Subcutaneous abdominal adipose tissue (tissue), 5 donors: ENCODE measurements at regions not wholly inside any gene's neighbourhood (a gene's known extent, or its start where the extent isn't known, plus 50 kb on each side); places are given as distances from the start of the nearest gene placed in this dataset.
A peak's percentile ranks its signal among the peaks of the same experiment; 100 is the strongest.

Experiments used
- H3K27ac ChIP-seq: one replicate; pipeline ENCODE4 v1.7.0; 2013; ENCODE audit warnings: low read depth, mild to moderate bottlenecking, inconsistent platforms, low read length, moderate library complexity
- H3K27me3 ChIP-seq, 5 donors: one replicate each; pipeline ENCODE4 v1.7.0; 2013; ENCODE audit warnings: low read length in 5 of 5, inconsistent platforms in 1 of 5; ENCODE audit not compliant: control insufficient read depth in 5 of 5, insufficient read depth in 4 of 5
- H3K36me3 ChIP-seq, 5 donors: one replicate each; pipeline ENCODE4 v1.7.0; 2013; ENCODE audit warnings: low read length in 5 of 5; ENCODE audit not compliant: control insufficient read depth in 5 of 5, insufficient read depth in 5 of 5
- H3K4me1 ChIP-seq, 5 donors: one replicate each; pipeline ENCODE4 v1.7.0; 2013; ENCODE audit warnings: low read length in 5 of 5, mild to moderate bottlenecking in 3 of 5, moderate library complexity in 1 of 5; ENCODE audit not compliant: control insufficient read depth in 5 of 5, insufficient read depth in 5 of 5
- H3K4me3 ChIP-seq, 5 donors: one replicate each; pipeline ENCODE4 v1.7.0; 2013; ENCODE audit warnings: low read length in 5 of 5, low read depth in 1 of 5
- H3K9ac ChIP-seq, 5 donors: one replicate each; pipeline ENCODE4 v1.7.0; 2013; ENCODE audit warnings: low read length in 5 of 5, mild to moderate bottlenecking in 4 of 5, moderate library complexity in 3 of 5
- H3K9me3 ChIP-seq, 5 donors: one replicate each; pipeline ENCODE4 v1.7.0; 2013; ENCODE audit warnings: low read length in 5 of 5; ENCODE audit not compliant: control insufficient read depth in 5 of 5
- donor health status: healthy.
- donor health status: healthy.
- donor health status: healthy.
- donor health status: healthy.
- donor health status: healthy.

DNA sequence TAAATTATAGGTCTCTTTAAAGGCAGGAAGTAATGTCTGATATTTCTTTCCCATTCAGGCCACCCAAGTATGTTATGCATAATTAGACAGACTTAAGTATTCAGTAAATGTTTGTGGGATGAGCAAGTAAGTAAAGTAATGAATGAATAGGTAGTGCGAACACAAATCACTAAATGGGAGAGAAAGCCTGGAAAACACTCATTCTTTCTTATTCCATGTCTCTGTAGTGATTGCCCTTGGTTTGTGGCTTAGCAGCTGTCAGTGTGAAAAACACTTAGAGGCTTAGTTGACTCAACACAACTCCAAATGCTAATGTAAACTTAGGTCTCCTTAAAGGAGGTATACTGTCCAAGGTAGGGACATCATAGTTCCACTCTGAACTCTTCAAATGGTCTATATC lies 182.5 kb downstream of the ZC3H11B start:
- no peak overlapping the region for H3K27ac ChIP-seq
- no peaks in the 10 kb centered on the region for H3K27me3 ChIP-seq
- no peaks in the 10 kb centered on the region for H3K9me3 ChIP-seq
- peaks cover 0 to 3% (median 0%) of the 10 kb centered on the region in 5 donors for H3K4me1 ChIP-seq
- H3K36me3 ChIP-seq = no peaks in the 10 kb centered on the region
- no peak overlapping the region for H3K9ac ChIP-seq
- H3K4me3 ChIP-seq = no peak overlapping the region

DNA sequence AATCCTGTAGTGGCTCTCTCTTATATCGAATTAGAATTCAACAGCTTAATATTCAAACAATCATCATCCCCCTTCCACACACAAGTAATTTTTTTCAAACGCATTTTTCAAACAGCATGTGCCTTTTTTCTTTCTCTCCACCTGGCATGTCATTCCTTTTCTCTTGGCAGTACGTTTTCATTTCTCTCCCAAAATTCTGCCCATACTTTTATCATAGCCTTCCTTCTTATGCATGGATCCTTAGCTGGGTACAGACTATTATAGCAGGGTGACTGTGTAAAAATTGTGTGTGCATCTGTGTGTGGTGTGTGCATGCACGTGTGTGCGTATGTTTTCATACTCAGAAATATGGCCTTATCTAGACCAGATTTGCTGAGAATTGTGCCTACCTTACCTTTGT lies 184.3 kb downstream of the ZC3H11B start:
- Histone ChIP-seq H3K36me3 (no peaks in the 10 kb centered on the region), H3K9ac (no peak overlapping the region), H3K27me3 (no peaks in the 10 kb centered on the region), H3K27ac (no peak overlapping the region), H3K9me3 (no peaks in the 10 kb centered on the region), H3K4me1 (peaks cover 0 to 3% (median 0%) of the 10 kb centered on the region in 5 donors), H3K4me3 (no peak overlapping the region)

DNA sequence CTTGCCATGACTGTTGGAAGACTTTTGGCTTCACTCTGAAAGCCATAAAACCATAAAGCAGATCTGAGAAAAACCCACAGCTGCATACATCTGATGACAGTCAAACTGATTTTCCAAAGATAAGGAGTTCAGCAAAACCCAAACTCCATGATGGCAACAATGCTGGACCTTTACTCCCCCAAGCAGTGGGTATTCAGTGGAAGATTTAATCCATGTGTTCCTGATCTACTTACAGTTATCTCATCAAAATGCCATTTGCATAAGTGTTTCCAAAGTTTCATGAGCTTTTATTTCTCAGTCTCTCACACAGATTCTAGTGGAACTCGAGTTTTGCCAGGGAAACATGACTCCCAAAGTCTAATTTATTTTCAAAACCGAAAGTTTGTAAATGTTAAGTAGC lies 184.9 kb downstream of the ZC3H11B start:
- no peaks in the 10 kb centered on the region for H3K36me3 ChIP-seq
- H3K4me3 ChIP-seq = no peak overlapping the region
- peaks cover 0 to 3% (median 0%) of the 10 kb centered on the region in 5 donors for H3K4me1 ChIP-seq
- H3K9me3 ChIP-seq = no peaks in the 10 kb centered on the region
- H3K9ac ChIP-seq = no peak overlapping the region
- no peak overlapping the region for H3K27ac ChIP-seq
- no peaks in the 10 kb centered on the region for H3K27me3 ChIP-seq

DNA sequence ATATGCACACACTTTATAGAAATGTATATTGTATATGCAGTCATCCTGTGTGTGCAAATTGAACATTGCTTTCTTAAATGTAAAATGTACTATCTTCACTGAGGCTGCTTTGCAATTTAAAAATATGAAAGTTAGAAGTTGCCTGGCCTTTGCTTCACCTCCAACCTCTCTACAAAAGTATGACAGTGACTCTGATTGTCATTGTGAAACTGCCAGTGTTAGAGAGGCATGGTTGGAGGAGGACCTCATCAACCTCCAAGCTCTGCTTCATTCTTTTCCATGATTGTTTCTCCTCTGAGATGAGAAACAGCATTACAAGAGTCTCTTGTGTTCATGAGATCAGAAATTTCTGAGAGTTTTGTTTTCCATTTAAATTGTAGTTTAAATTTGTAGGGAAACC lies 185.5 kb downstream of the ZC3H11B start:
- H3K27me3 ChIP-seq = no peaks in the 10 kb centered on the region
- H3K4me1 ChIP-seq = peaks cover 0 to 3% (median 0%) of the 10 kb centered on the region in 5 donors
- H3K9ac ChIP-seq = no peak overlapping the region
- H3K9me3 ChIP-seq = no peaks in the 10 kb centered on the region
- no peaks in the 10 kb centered on the region for H3K36me3 ChIP-seq
- no peak overlapping the region for H3K4me3 ChIP-seq
- no peak overlapping the region for H3K27ac ChIP-seq

DNA sequence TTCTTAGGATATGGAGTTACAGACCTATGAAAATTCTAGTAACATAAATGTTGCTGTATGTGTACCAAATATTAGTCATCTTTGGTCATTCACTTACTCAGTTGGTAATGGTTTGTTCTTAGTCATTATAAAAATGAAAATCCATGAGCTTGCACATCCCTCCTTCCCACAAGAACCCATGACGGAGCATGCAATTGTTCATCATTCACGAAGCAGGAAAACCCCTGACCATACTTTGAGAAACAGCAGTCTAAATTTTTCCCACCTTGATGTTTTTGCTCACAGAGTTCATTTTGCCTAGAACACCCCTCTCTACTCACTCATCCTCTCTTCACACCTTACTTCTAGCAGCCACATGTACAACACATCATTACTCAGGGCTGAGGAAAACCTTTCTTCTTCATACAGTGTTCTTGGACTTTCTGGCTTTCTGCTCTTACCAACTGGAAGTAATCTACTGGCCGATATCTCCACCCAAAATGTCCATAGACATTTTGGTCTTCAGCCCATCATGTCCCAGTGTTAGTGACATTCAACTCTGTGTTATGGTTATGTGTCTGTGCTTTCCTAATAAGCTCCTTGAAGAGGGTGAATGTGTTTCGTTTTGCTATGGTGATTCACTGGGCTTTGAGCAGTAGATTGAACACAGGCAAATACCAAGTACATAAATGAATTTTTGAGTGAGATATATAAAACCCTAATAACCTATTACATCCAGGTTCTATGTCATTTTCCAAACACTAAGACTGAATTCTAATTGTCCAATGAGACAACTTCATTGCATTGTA lies 189.9 kb downstream of the ZC3H11B start:
- Histone ChIP-seq H3K4me3 (no peak overlapping the region), H3K4me1 (peaks cover 3 to 32% (median 18%) of the 10 kb centered on the region in 5 donors), H3K9me3 (no peaks in the 10 kb centered on the region), H3K27ac (no peak overlapping the region), H3K36me3 (no peaks in the 10 kb centered on the region), H3K9ac (no peak overlapping the region), H3K27me3 (no peaks in the 10 kb centered on the region)

DNA sequence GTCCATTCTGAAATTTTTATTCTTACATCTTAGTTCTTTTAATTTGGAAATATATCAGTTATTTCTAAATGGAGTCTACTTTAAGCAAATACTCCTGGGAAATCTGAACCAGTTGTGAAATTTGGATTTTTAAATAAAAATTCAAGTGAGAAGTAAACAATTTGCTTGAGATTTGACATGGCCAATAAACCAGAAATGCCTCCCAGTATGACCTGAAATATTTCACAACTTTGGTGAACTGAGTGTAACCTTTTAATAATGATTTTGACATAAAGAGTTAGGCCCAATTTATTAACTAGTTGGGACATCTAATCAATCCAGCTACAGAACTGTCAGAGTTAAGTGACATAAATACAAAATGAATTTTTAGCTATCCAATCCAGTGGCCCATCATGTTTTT lies 192.0 kb downstream of the ZC3H11B start:
- Histone ChIP-seq H3K4me3 (no peak overlapping the region), H3K27me3 (no peaks in the 10 kb centered on the region), H3K9ac (no peak overlapping the region), H3K9me3 (no peaks in the 10 kb centered on the region), H3K27ac (peak overlapping the region; percentile 66), H3K36me3 (no peaks in the 10 kb centered on the region), H3K4me1 (peaks cover 3 to 38% (median 18%) of the 10 kb centered on the region in 5 donors)

DNA sequence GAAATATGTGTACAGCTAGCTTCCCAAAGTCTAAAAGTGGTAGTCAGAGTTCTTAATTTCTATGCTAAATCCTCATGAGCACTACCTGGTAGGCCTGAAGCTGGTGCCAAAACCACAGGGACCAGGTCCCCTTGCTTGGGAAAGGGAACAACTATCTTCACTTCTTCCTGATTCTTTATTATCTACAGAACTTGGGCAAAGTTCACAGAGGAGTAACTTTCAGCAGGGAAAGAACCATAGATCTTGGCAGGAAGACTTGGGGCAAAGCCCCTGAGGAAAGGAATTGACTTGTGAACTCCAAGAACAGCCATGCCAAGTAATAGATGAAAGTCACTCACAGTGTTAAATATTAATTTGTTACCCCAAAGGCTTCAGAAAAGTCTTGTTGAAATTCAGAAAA lies 193.0 kb downstream of the ZC3H11B start:
- Histone ChIP-seq H3K27ac (peak overlapping the region; percentile 66), H3K9ac (no peak overlapping the region), H3K4me1 (peaks cover 3 to 38% (median 18%) of the 10 kb centered on the region in 5 donors), H3K27me3 (no peaks in the 10 kb centered on the region), H3K9me3 (no peaks in the 10 kb centered on the region), H3K4me3 (no peak overlapping the region), H3K36me3 (no peaks in the 10 kb centered on the region)

DNA sequence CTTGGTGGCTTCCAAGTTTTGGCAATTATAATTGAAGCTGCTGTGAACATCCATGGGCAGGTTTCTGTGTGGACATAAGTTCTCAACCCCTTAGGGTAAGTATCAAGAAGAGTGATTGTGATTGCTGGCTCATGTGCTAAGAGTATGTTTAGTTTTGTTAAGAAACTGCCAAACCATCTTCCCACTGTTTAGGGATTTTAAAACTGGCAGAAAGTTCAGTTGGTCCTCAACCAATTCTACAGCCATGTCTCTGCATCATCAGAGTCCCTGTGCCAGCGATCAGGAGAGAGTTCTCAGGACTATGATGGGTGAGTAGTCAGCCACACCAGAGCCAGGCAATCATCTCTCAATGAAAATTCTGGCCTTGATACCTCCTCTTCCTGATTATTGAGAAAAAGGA lies 193.8 kb downstream of the ZC3H11B start:
- H3K27me3 ChIP-seq = no peaks in the 10 kb centered on the region
- peaks cover 3 to 38% (median 18%) of the 10 kb centered on the region in 5 donors for H3K4me1 ChIP-seq
- H3K9ac ChIP-seq = no peak overlapping the region
- H3K36me3 ChIP-seq = no peaks in the 10 kb centered on the region
- no peaks in the 10 kb centered on the region for H3K9me3 ChIP-seq
- H3K27ac ChIP-seq = peak overlapping the region; percentile 66
- H3K4me3 ChIP-seq = no peak overlapping the region

DNA sequence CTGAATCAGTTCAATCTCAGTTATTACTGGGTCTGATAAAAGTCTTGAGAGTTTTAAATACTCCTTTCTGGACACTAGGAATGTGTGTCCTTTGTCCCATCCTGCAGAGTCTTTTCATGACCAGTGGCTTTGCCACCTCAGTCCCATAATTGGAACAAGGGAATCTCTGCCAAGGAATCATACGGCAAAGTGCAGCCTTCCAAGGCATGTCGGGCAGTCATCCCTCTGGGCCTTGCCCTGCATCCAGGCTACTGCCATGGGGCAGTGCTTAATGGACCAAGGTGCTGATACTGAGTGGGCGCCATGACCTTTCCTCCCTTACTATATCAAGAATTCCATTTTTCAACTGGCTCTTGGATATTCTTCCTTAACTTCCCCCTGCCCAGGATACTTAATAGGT lies 195.3 kb downstream of the ZC3H11B start:
- H3K9me3 ChIP-seq = no peaks in the 10 kb centered on the region
- no peaks in the 10 kb centered on the region for H3K27me3 ChIP-seq
- no peaks in the 10 kb centered on the region for H3K36me3 ChIP-seq
- H3K4me3 ChIP-seq = no peak overlapping the region
- H3K9ac ChIP-seq = no peak overlapping the region
- peaks cover 3 to 43% (median 18%) of the 10 kb centered on the region in 5 donors for H3K4me1 ChIP-seq
- H3K27ac ChIP-seq = no peak overlapping the region

DNA sequence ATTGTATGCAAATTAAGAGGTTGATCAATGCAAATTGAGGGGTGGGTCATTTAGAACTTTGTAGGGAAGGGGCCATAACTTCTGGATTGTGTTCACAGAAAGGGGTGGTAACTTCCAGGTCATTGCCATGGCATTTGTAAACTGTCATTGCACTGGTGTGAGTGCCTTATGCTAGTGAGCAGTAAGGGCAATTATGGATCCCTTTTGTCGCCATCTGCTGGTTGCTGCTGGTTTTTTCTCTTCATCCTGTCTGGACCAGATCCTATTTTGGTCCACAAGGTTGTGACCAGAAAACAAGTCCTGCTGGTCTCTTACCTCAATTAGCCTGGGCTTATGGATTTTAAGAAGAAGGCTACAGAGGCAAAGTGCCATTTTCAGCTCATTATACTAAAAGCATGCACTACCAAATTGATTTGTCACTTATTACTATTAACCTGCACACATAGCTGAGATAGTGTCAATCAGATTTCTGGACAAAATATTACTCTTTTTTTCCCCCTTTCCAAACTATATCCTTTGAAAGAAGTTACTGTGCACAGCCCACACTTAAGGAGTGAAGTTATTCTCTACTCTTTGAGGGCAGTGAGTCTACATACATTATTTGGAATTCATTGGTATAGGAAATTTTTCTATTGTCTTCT lies 196.2 kb downstream of the ZC3H11B start:
- Histone ChIP-seq H3K27me3 (no peaks in the 10 kb centered on the region), H3K27ac (no peak overlapping the region), H3K4me3 (no peak overlapping the region), H3K4me1 (peaks cover 3 to 43% (median 18%) of the 10 kb centered on the region in 5 donors), H3K36me3 (no peaks in the 10 kb centered on the region), H3K9ac (no peak overlapping the region), H3K9me3 (no peaks in the 10 kb centered on the region)
